Mesenteric fat pad (tissue), 1 donor: ENCODE measurements at regions not wholly inside any gene's neighbourhood (a gene's known extent, or its start where the extent isn't known, plus 50 kb on each side); places are given as distances from the start of the nearest gene placed in this dataset.

Experiments used
- DNase-seq: peaks from one replicate; pipeline ENCODE4 v3.0.0-alpha.2; 2020; ENCODE audit warnings: low spot score
- donor health status: DM: yes; HTN: yes; CAD: no.

- no peak for DNase-seq
Observed at GRCh38 chr4:4746444-4746843, 113.0 kb upstream of the MSX1 start.

- DNase-seq, result no peak
Observed at GRCh38 chr4:4740071-4740470, 119.4 kb upstream of the MSX1 start.

GRCh38 chr4:4735870-4736269, 123.6 kb upstream of the MSX1 start:
- DNase-seq, result no peak

GRCh38 chr4:4735136-4735750, 124.2 kb upstream of the MSX1 start:
- no peak for DNase-seq

- DNase-seq, result no peak
Observed at GRCh38 chr4:4734425-4734824, 125.0 kb upstream of the MSX1 start.

GRCh38 chr4:4733663-4734062, 125.8 kb upstream of the MSX1 start:
- no peak for DNase-seq

GRCh38 chr4:4730249-4730648, 129.2 kb upstream of the MSX1 start:
- DNase-seq, result no peak

GRCh38 chr4:4729206-4729605, 130.3 kb upstream of the MSX1 start:
- no peak for DNase-seq

GRCh38 chr4:4727536-4727935, 131.9 kb upstream of the MSX1 start:
- no peak for DNase-seq

GRCh38 chr4:4726051-4726450, 133.4 kb upstream of the MSX1 start:
- no peak for DNase-seq

- DNase-seq, result no peak
Observed at GRCh38 chr4:4724321-4724720, 135.1 kb upstream of the MSX1 start.

GRCh38 chr4:4721636-4722035, 137.8 kb upstream of the MSX1 start:
- no peak for DNase-seq

GRCh38 chr4:4720646-4721045, 138.8 kb upstream of the MSX1 start:
- DNase-seq, result no peak

GRCh38 chr4:4719436-4719835, 140.0 kb upstream of the MSX1 start:
- DNase-seq, result no peak

GRCh38 chr4:4717692-4718091, 141.8 kb upstream of the MSX1 start:
- DNase-seq, result no peak

- no peak for DNase-seq
Observed at GRCh38 chr4:4714331-4714730, 145.1 kb upstream of the MSX1 start.

GRCh38 chr4:4712800-4713528, 146.5 kb upstream of the MSX1 start:
- DNase-seq, result no peak

GRCh38 chr4:4711902-4712301, 147.6 kb upstream of the MSX1 start:
- DNase-seq, result no peak

GRCh38 chr4:4709736-4710135, 149.7 kb upstream of the MSX1 start:
- DNase-seq, result no peak

- DNase-seq, result no peak
Observed at GRCh38 chr4:4704267-4704666, 155.2 kb upstream of the MSX1 start.

- DNase-seq, result no peak
Observed at GRCh38 chr4:4697584-4697983, 155.7 kb upstream of the STX18 start.

- no peak for DNase-seq
Observed at GRCh38 chr4:4696530-4696929, 154.7 kb upstream of the STX18 start.

- DNase-seq, result no peak
Observed at GRCh38 chr4:4695497-4695896, 153.6 kb upstream of the STX18 start.
